Heart left ventricle (tissue), 13 donors: ENCODE measurements at regions not wholly inside any gene's neighbourhood (a gene's known extent, or its start where the extent isn't known, plus 50 kb on each side); places are given as distances from the start of the nearest gene placed in this dataset.

ENCODE experiments used
- CTCF ChIP-seq, 12 donors: fragments of 200-600 bp; sonication (generic) in 4 of 12; IDR thresholded peaks; one replicate each; pipeline versions ENCODE4 v1.5.0 to v1.8.0; 2018 to 2022; ENCODE audit warnings: antibody characterized with exemption in 12 of 12, mild to moderate bottlenecking in 5 of 12
- POLR2A ChIP-seq, 2 donors: fragments of 450-650 bp; IDR thresholded peaks; one replicate each; pipeline ENCODE4 v1.6.1; 2017; ENCODE audit warnings: antibody characterized with exemption in 2 of 2, mild to moderate bottlenecking in 2 of 2, moderate library complexity in 2 of 2
- donor health status: ischemic (EF 13 %, LVEDD 7.1; RV severe dilation, severe dysfunction).
- donor health status: DM: no; HTN: yes; CAD: no.
- donor health status: DM: no; HTN: no; CAD: no.
- donor health status: ischemic (EF 25% LVEDD 6.9; RV normal size, moderate dysfunction).
- donor health status: ischemic (EF 25% LVEDD 5.7; RV mildly dilated, moderate dysfunction).
- donor health status: ischemic (EF 35%, LVEDD 5.7; RV mildly dilated, moderate dysfunction).
- donor health status: nonischemic (EF 11% LVEDD 7.7; RV severe dilation, severe dysfunction).
- donor health status: DM: yes; HTN: yes; CAD: no.
- donor health status: PGD.
- donor health status: ischemic (EF 29% LVEDD 5.4; RV normal size, mild dysfunction).
- donor health status: nonischemic (EF 23%, LVEDD 6.1; RV moderate dilation, normal function).

GRCh38 chr10:121266370-121266769 is 331.9 kb downstream of the FGFR2 start:
- TF ChIP-seq POLR2A (IDR thresholded peaks at IDR 0.05): no peak
- TF ChIP-seq CTCF (IDR thresholded peaks at IDR 0.05): no peak
